GM18508 (cell line): ENCODE measurements at regions not wholly inside any gene's neighbourhood (a gene's known extent, or its start where the extent isn't known, plus 50 kb on each side); places are given as distances from the start of the nearest gene placed in this dataset.

Experiments
- ATAC-seq: cut with Tn5 transposase; IDR thresholded peaks from one replicate; pipeline ENCODE4 v1.9.1; 2021; ENCODE audit warnings: moderate number of reproducible peaks; ENCODE audit not compliant: insufficient read depth, unreplicated experiment

DNA sequence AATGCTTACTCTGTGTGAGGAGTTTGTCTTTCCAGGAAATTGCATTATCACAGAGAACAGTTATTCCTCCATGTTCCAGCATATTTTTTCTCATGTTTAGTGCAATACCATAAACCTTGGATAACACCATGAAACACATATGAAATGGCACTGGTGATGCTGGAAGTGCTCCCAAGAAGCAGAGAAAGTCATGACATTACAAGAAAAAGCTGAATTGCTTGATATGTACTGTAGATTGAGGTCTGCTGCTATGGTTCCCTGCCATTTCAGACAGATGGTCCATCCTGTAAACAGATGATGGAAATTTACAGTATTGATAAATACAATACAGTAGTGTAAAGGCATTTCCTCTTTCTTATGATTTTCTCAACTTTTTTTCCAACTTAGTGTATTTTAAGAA, 422.1 kb downstream of the LRRIQ3 start:
- no peak for ATAC-seq

GRCh38 chr1:73772941-73773340, 425.0 kb downstream of the LRRIQ3 start:
- ATAC-seq: no peak

- ATAC-seq: no peak
These were observed 426.6 kb downstream of the LRRIQ3 start for GRCh38 chr1:73771396-73771795.

GRCh38 chr1:73770109-73770905, 427.7 kb downstream of the LRRIQ3 start:
- no peak for ATAC-seq

DNA sequence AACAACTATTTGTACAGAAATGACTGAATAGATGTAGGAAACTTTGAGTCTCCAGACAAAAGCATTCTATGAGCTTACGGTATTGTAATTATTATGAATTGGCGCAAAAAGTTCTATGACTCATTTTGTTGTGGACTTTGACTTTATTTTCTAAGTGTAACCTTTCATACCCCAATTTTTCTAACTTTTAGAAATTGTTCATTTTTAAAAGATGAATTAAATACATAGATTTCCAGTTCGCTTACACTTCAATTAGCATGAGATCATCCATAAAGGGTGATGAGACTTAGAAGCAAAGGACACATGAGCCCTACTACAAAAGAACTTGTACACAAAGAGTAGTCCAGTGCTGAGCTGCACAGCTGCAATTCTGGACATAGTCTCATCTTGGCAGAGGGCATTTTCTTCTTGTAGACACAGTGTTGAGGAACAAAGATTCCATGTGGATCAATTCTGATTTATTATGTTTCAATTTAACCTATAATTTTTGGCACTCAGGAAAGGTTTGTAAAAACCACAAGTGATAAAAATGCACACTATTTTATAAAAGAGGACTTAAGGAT, 431.1 kb downstream of the LRRIQ3 start:
- ATAC-seq: no peak

DNA sequence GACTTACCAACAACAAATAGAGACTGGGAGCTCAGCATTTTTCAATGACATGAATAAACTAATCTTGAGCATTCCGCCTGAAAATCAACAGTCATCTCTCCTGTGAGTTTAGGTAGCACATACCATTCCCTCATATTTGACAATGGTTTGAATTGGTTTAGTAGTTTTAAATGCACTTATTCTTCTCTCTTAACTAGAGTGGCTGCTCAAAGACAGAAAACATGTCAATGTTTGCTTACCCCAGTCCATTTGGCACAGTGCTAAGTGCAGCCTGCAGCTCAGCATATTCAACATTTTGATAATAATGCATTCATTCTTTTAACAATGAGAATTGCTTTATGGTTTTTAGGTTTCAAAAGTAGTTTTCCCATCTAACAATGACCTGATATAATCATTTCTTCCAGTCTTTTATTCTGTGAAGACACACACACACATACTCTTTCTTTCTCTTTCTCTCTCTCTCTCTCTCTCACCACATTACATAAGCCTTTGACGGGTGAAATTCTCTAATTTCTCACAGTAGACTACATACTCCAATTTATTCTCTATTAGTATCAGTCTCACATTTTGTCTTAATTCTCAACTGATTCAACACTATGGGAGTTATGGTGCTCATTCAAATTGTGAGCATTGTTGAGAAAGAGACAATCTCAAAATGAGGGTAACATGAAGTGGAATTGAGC, 432.3 kb downstream of the LRRIQ3 start:
- ATAC-seq: no peak

- ATAC-seq: no peak
These were observed 436.4 kb downstream of the LRRIQ3 start for GRCh38 chr1:73761559-73761958.

DNA sequence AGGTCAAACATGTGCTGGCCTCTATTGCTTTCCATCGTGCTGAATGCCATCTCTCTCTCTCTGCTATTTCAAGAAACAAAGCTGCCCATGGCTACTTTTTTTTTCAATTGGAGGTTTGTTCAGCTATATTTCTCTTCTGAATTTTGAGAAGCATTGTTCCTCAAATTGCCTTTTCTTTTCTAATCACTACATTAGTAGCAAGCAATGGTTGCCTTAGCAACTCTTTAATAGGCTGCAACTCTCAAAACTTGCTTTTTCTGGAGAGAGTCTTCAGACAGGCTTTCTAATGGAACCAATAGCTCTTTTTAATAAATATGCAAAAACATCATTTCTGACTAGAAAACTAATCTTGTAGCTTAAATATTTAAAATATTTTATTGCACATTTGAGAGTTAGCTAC, 439.0 kb downstream of the LRRIQ3 start:
- ATAC-seq: no peak

DNA sequence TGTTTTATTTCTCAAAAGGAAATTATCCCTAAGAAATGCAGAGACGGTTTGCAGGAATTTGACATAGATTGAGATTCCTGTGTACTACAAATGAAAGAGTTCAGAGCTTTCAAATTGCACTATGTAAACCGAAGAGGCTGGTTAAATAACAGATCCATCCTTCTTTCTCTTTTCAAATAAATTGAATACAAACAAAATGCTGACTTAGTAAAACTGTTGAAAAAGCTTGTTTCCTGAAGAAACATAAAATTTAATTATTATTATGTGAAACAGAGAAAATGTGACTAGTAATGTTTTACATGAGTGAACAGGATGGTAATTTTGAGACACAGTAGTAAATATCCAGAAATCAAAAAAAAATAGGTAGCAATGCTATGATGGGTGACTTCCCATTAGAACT, 441.2 kb downstream of the LRRIQ3 start:
- ATAC-seq: no peak

GRCh38 chr1:73755649-73756048, 442.3 kb downstream of the LRRIQ3 start:
- ATAC-seq: no peak

GRCh38 chr1:73749996-73750395, 448.0 kb downstream of the LRRIQ3 start:
- ATAC-seq: no peak

DNA sequence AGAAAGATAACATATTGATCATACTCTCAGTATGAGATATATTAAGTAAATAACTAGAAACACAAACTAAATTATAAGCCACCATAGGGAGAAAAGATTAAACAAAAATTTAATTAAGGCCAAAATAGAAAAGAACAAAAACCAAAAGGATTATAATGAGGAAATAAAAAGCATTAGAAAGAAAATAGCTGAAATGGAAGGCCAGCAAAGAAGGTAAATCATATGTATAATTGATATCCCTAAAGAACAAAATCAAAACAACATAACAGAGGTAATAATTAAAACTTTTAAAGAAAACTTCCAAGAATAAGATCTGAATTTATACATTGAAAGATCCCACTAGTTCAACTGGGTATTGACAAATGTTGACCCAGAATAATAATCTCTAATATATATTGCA, 453.0 kb downstream of the LRRIQ3 start:
- no peak for ATAC-seq

DNA sequence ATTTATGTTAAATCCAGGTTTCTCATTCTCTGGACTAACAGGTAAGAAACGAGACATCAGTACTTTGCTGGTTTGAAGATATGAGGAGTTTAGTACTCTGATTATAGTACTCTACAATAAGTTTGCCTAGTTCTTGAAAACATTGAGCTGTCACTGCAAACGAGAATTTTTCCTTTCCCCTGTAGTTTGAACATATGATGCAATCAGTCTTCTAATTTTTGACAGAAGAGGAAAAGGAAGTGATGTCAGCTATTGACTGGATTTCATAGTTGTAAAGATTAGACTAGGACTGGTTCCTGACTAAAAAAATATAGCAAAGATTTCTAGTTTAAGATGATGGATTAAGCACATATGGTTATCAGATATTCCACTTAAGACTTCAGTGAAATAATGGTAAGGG, 461.9 kb downstream of the LRRIQ3 start:
- ATAC-seq: no peak

GRCh38 chr1:73727036-73727435, 470.9 kb downstream of the LRRIQ3 start:
- ATAC-seq: no peak

DNA sequence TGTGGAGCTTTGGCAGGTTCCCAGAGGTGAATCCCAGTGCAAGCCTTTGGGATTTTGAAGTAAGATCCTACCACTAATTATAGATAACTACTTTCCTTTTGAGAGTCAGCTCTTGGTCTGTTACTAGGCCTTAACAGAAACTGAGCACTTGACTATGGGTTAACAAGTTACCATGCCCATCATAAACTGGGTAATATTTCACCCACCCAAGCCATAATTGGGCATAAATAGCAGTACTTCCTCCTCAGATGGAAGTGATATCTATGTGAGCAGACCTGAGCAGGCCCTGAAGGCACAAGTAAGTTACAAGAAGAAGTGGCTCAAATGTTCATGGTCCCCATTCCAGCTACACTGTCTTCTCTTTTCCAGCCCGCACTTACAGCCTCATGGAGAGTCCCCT, 475.9 kb downstream of the LRRIQ3 start:
- ATAC-seq: no peak

DNA sequence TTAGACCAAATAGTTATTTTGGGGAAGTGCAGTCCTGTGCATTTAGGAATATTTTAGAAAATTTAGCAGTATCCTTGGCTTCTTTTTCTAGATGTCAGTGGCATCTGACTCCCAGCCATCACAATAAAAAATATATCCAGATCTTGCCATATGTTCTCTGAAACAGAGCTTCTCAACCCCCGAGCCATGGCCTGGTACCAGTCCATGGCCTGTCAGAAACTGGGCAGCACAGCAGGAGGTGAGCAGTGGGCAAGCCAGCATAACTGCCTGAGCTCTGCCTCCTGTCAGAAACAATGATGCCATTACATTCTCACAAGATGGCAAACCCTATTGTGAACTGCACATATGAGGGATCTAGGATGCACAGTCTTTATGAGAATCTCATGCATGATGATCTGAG, 480.0 kb downstream of the LRRIQ3 start:
- no peak for ATAC-seq

DNA sequence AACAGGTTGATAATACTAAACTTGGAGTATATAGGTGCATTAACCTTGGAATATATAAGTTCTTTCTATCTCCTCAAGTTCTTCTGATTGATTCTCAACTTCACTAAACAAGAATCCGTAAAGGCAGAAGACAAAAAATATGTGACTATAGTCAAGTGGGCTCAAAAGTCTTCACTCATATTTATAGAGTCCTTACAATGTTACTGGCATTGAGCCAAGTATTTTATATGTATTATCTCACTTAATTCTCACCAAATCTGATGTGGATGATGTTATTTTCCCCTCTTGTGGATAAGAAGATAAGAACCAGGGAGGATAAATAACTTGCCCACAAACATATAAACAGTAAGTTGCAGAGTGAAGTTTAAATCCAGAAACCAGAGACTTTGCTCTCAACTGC, 486.9 kb downstream of the LRRIQ3 start:
- no peak for ATAC-seq

- no peak for ATAC-seq
These were observed 496.1 kb downstream of the LRRIQ3 start for GRCh38 chr1:73701826-73702225.

GRCh38 chr1:73676186-73676585, 521.8 kb downstream of the LRRIQ3 start:
- ATAC-seq: no peak

DNA sequence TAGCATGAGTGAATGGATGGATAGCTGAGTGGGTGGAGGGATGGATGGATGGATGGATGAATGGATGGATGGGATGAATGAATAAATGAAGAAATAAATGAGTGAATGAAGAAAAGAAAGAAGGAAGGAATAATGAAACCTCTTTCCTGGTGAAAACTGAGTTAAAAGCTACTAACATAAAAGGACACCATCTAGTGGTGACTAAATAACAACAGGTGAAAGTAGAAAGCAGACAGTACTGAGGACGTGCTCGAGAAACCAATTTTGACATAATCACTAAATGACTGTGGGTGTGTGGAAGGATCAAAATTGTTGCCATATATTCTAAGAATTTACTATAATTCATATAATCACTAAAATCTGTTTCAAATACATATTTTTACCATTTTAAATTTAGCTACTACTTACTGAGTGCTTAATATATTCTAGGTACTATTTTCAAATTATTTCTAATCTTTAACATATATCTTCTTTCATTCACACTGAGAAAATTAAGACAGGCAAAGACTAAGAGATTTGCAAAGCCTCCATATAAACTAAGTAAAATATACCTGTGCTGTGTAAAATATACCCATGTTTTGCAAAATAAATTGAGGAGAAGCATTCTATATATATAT, 522.9 kb downstream of the LRRIQ3 start:
- no peak for ATAC-seq

GRCh38 chr1:73673971-73674370, 524.0 kb downstream of the LRRIQ3 start:
- ATAC-seq: no peak
